Cardiac muscle cell (in vitro differentiated cells and primary cell): ENCODE measurements at regions not wholly inside any gene's neighbourhood (a gene's known extent, or its start where the extent isn't known, plus 50 kb on each side); places are given as distances from the start of the nearest gene placed in this dataset.
A peak's percentile ranks its signal among the peaks of the same experiment; 100 is the strongest.
"Not testable (repeated sequence)": the region's sequence is repeated elsewhere in the genome, so short reads cannot be mapped to it uniquely, and the experiment has no call there.

ENCODE experiments used
- DNase-seq, 2 donors: peaks; one replicate each; pipeline versions ENCODE4 v3.0.0 to v3.0.0-alpha.2; 2010 to 2017; ENCODE audit warnings: low read depth in 1 of 2, low spot score in 1 of 2
- H3K27ac ChIP-seq: fragments of 200-600 bp; sonication (generic); 2 replicates; pipeline ENCODE4 v1.5.1; 2016
- H3K27me3 ChIP-seq: fragments of 200-600 bp; sonication (generic); 2 replicates; pipeline ENCODE4 v1.6.0; 2016; ENCODE audit warnings: control low read depth
- H3K36me3 ChIP-seq: fragments of 200-600 bp; sonication (generic); 2 replicates; pipeline ENCODE4 v1.5.1; 2016; ENCODE audit warnings: control low read depth
- H3K4me1 ChIP-seq: fragments of 200-600 bp; sonication (generic); 2 replicates; pipeline ENCODE4 v1.8.1; 2017; ENCODE audit warnings: low read depth, mild to moderate bottlenecking, mixed run types
- H3K4me3 ChIP-seq: fragments of 200-600 bp; sonication (generic); 2 replicates; pipeline ENCODE4 v1.5.1; 2016; ENCODE audit warnings: mild to moderate bottlenecking
- H3K9me3 ChIP-seq: fragments of 200-600 bp; sonication (generic); 2 replicates; pipeline ENCODE4 v1.5.1; 2017; ENCODE audit warnings: low read depth, mild to moderate bottlenecking, control low read depth
- CTCF ChIP-seq: IDR thresholded peaks from 2 replicates; pipeline ENCODE4 v1.5.1; 2012; ENCODE audit warnings: low read depth, mild to moderate bottlenecking, low read length

GRCh38 chr17:77037943-77038342, 102.8 kb upstream of the SEC14L1 start:
- H3K27ac ChIP-seq, result no peak overlapping the region

GRCh38 chr17:77038884-77039555, 101.7 kb upstream of the SEC14L1 start:
- Histone ChIP-seq H3K27ac (no peak overlapping the region), H3K4me1 (peaks cover 4% of the 10 kb centered on the region), H3K36me3 (no peaks in the 10 kb centered on the region), H3K4me3 (no peak overlapping the region), H3K27me3 (no peaks in the 10 kb centered on the region), H3K9me3 (no peaks in the 10 kb centered on the region)
- no peak for DNase-seq
- TF ChIP-seq CTCF, result no peak

More at GRCh38 chr17:77037943-77038342, 102.8 kb upstream of the SEC14L1 start:
- H3K27me3 ChIP-seq, result no peaks in the 10 kb centered on the region
- H3K9me3 ChIP-seq, result no peaks in the 10 kb centered on the region
- no peak overlapping the region for H3K4me3 ChIP-seq
- no peak for DNase-seq
- no peak for TF ChIP-seq CTCF
- peaks cover 4% of the 10 kb centered on the region for H3K4me1 ChIP-seq
- no peaks in the 10 kb centered on the region for H3K36me3 ChIP-seq

- Histone ChIP-seq H3K27me3 (no peaks in the 10 kb centered on the region), H3K36me3 (no peaks in the 10 kb centered on the region), H3K27ac (no peak overlapping the region), H3K4me3 (no peak overlapping the region), H3K9me3 (no peaks in the 10 kb centered on the region), H3K4me1 (no peaks in the 10 kb centered on the region)
- DNase-seq, result no peak
- TF ChIP-seq CTCF, result no peak
Measured at GRCh38 chr17:77042476-77043231, 98.1 kb upstream of the SEC14L1 start.

- H3K27me3 ChIP-seq, result no peaks in the 10 kb centered on the region
- H3K9me3 ChIP-seq, result no peaks in the 10 kb centered on the region
- H3K4me1 ChIP-seq, result peaks cover 15% of the 10 kb centered on the region
- peak in 1 of 2 donors; percentile 10 for DNase-seq
- no peaks in the 10 kb centered on the region for H3K36me3 ChIP-seq
- TF ChIP-seq CTCF, result no peak
- H3K27ac ChIP-seq, result no peak overlapping the region
- no peak overlapping the region for H3K4me3 ChIP-seq
Measured at GRCh38 chr17:77045441-77046041, 95.2 kb upstream of the SEC14L1 start.

GRCh38 chr17:77049440-77049839, 91.3 kb upstream of the SEC14L1 start:
- Histone ChIP-seq H3K36me3 (no peaks in the 10 kb centered on the region), H3K27me3 (no peaks in the 10 kb centered on the region), H3K27ac (peak overlapping the region; percentile 73), H3K9me3 (no peaks in the 10 kb centered on the region), H3K4me1 (peaks cover 15% of the 10 kb centered on the region), H3K4me3 (no peak overlapping the region)
- TF ChIP-seq CTCF, result no peak
- DNase-seq, result peak in 1 of 2 donors; percentile 64

GRCh38 chr17:77050901-77051300, 89.9 kb upstream of the SEC14L1 start:
- peaks cover 15% of the 10 kb centered on the region for H3K4me1 ChIP-seq
- not testable (repeated sequence) for H3K9me3 ChIP-seq, H3K27ac ChIP-seq, DNase-seq, H3K36me3 ChIP-seq, H3K27me3 ChIP-seq, H3K4me3 ChIP-seq
